PFSK-1 (cell line): ENCODE measurements at regions not wholly inside any gene's neighbourhood (a gene's known extent, or its start where the extent isn't known, plus 50 kb on each side); places are given as distances from the start of the nearest gene placed in this dataset.

Experiments used
- FOXP2 ChIP-seq: optimal IDR thresholded peaks from 2 replicates; pipeline ENCODE3; 2011; ENCODE audit warnings: borderline replicate concordance, control low read depth, inconsistent platforms; ENCODE audit not compliant: insufficient read depth; ENCODE audit errors: extremely low read length, extremely low read depth
- POLR2AphosphoS5 ChIP-seq: IDR thresholded peaks from 2 replicates; pipeline ENCODE4 v1.6.1; 2012; ENCODE audit warnings: low read depth, mild to moderate bottlenecking, control low read depth, low read length, moderate library complexity
- REST ChIP-seq, 2 experiments: IDR thresholded peaks; 2 replicates each; pipeline versions ENCODE4 v1.6.1 to v1.8.0; 2011 to 2012; ENCODE audit warnings: low read depth in 2 of 2, low read length in 2 of 2, control low read depth in 1 of 2, inconsistent platforms in 1 of 2, mild to moderate bottlenecking in 1 of 2, moderate library complexity in 1 of 2; ENCODE audit not compliant: insufficient read depth in 1 of 2
- SIN3A ChIP-seq: IDR thresholded peaks from 2 replicates; pipeline ENCODE4 v1.6.1; 2012; ENCODE audit warnings: mild to moderate bottlenecking, low read length, moderate library complexity, borderline replicate concordance; ENCODE audit not compliant: insufficient read depth
- TAF1 ChIP-seq: IDR thresholded peaks from 2 replicates; pipeline ENCODE4 v1.6.1; 2012; ENCODE audit warnings: low read length, control low read depth, borderline replicate concordance; ENCODE audit not compliant: insufficient read depth

DNA sequence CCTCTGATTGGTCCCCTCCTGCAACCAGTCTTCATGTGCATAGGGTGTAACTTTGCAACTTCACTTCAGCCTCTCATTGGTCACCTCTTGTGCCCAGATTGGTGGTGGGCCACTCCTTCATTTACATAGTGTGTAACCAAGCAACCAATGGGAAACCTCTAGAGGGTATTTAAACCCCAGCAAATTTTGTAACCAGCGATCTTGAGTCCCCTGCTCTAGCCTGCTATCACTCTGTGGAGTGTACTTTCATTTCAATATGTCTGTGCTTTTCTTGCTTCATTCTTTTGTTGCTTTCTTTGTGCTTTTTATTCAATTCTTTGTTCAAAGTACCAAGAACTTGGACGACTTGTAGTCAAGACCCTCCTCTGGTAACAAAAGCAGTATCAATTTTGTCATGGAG lies 1336.9 kb upstream of the SPRY2 start:
- TF ChIP-seq SIN3A (no peak), TAF1 (no peak)

GRCh38 chr13:81676008-81676407 lies 1335.1 kb upstream of the SPRY2 start:
- TF ChIP-seq TAF1 (no peak), REST (IDR thresholded peaks at IDR 0.05; ENCODE audit: insufficient read depth in 1 of 2, low read depth in 2 of 2, low read length in 2 of 2) (no peak), FOXP2 (no peak), SIN3A (no peak), POLR2AphosphoS5 (no peak)

- TF ChIP-seq SIN3A (no peak), REST (IDR thresholded peaks at IDR 0.05; ENCODE audit: insufficient read depth in 1 of 2, low read depth in 2 of 2, low read length in 2 of 2) (no peak), FOXP2 (no peak), POLR2AphosphoS5 (no peak), TAF1 (no peak)
These were observed 1330.1 kb upstream of the SPRY2 start for GRCh38 chr13:81671064-81671463.

DNA sequence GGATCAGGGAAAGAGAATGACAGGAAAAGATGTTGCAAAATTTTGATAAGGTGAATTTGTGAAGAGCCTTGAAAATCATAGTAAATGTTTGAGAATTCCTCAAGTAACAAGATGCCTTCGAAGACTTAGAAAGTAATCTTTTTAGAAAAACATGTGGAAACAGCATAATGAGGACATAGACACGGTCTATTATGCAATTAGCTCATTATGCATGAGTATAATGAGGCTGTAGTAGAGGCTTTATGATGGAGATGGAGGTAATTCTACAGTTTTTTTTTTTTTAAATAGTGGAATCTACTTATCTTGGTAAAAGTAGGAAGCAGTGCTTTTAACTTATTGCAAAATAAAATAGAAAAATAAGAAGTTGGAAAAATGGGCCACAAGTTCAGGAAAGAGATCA lies 1329.1 kb upstream of the SPRY2 start:
- TF ChIP-seq POLR2AphosphoS5 (no peak), REST (IDR thresholded peaks at IDR 0.05; ENCODE audit: insufficient read depth in 1 of 2, low read depth in 2 of 2, low read length in 2 of 2) (no peak), FOXP2 (no peak), SIN3A (no peak), TAF1 (no peak)

- TF ChIP-seq FOXP2 (no peak), SIN3A (no peak), TAF1 (no peak), REST (IDR thresholded peaks at IDR 0.05; ENCODE audit: insufficient read depth in 1 of 2, low read depth in 2 of 2, low read length in 2 of 2) (no peak), POLR2AphosphoS5 (no peak)
These were observed 1323.9 kb upstream of the SPRY2 start for GRCh38 chr13:81664872-81665271.
